ENCODE measurements at regions not wholly inside any gene's neighbourhood (a gene's known extent, or its start where the extent isn't known, plus 50 kb on each side); places are given as distances from the start of the nearest gene placed in this dataset.

DNA sequence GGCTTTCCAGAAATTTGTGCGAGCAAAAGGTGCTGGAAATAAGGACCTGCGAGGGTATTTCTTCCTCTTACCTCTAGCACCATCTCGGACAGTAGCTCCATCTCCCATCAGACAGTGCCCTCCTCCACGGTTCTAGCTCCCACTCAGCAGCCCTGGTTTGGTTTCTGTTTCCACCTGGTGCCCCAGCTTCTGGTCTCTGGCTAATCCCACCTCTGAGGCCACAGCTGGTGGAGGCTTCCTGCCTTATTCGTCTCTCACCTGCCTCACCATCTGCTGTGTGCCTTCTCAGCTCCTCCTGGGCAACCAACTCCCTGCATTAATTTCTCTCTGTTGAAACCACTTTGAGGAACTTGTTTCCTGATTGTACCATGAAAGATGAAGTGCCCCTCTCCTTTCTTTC, 162.4 kb upstream of the CDYL start:
- Histone ChIP-seq H3K9ac (replicated peaks; ENCODE audit: extremely low read depth, insufficient read depth, low read length) (no peak overlapping the region), H2AFZ (ENCODE audit: low read depth, low read length) (no peak overlapping the region), H3K27ac (ENCODE audit: insufficient read depth, low read depth, low read length) (no peak overlapping the region), H3K4me2 (ENCODE audit: insufficient read depth, low read length) (no peak overlapping the region), H3K4me1 (ENCODE audit: control insufficient read depth, extremely low read depth, insufficient read depth, low read length) (peaks cover 12% of the 10 kb centered on the region), H3K9me1 (replicated peaks; ENCODE audit: control insufficient read depth, extremely low read depth, insufficient read depth, low read length) (no peaks in the 10 kb centered on the region), H3K36me3 (ENCODE audit: control insufficient read depth in 2 of 2, extremely low read depth in 1 of 2, insufficient read depth in 2 of 2, low read length in 2 of 2) (no peaks in the 10 kb centered on the region), H4K20me1 (replicated peaks; ENCODE audit: control insufficient read depth, extremely low read depth, insufficient read depth, low read length) (no peaks in the 10 kb centered on the region), H3K4me3 (replicated peaks in 1 of 3; ENCODE audit: insufficient read depth in 1 of 3, low read depth in 1 of 3, low read length in 3 of 3) (no peak overlapping the region), H3K9me3 (replicated peaks; ENCODE audit: control insufficient read depth, insufficient read depth, low read length) (no peaks in the 10 kb centered on the region), H3K27me3 (ENCODE audit: control insufficient read depth in 2 of 2, insufficient read depth in 2 of 2, low read length in 2 of 2) (peaks cover 0 to 2% of the 10 kb centered on the region in 2 experiments), H3K79me2 (ENCODE audit: control insufficient read depth, insufficient read depth, low read length) (no peaks in the 10 kb centered on the region)
- dilution Hi-C loops (cut with MboI; ENCODE audit: extremely low pct_ligation_motif_present, low sequenced_read_pairs) (no loop called here), intact Hi-C loops (cut with micrococcal nuclease) (no loop called here)
- BruUV-seq (replicated peaks) = no TSS peak
- DNase-seq (ENCODE audit: low read depth, low spot score) (no peak), FAIRE-seq (no peak)
- CTCF ChIA-PET = interaction anchor here (0.8 to 1.4 kb wide), 2 partner anchors 10 to 27 kb away, joined by 3 read pairs; no protein-coding TSS in a partner anchor
- POLR2A ChIA-PET = no interaction called here
- TF ChIP-seq, protein P1, sequence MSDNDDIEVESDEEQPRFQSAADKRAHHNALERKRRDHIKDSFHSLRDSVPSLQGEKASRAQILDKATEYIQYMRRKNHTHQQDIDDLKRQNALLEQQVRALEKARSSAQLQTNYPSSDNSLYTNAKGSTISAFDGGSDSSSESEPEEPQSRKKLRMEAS (IDR thresholded peaks at IDR 0.05; ENCODE audit: insufficient read depth, insufficient read length) = no peak
- TF ChIP-seq MYC (IDR thresholded peaks at IDR 0.05; ENCODE audit: low read depth, low read length) (no peak), POLR2AphosphoS5 (IDR thresholded peaks at IDR 0.05; ENCODE audit: insufficient read depth, low read depth, low read length) (no peak), JUN (IDR thresholded peaks at IDR 0.05; ENCODE audit: borderline replicate concordance, insufficient read depth, insufficient read length, low read depth) (no peak), POLR2A (IDR thresholded peaks at IDR 0.05; ENCODE audit: low read depth, low read length) (no peak), GATA2 (IDR thresholded peaks at IDR 0.05; ENCODE audit: insufficient read depth, insufficient read length, low read depth, low read length) (no peak), FOS (IDR thresholded peaks at IDR 0.05; ENCODE audit: borderline replicate concordance, insufficient read depth, low read length) (no peak), EZH2 (IDR thresholded peaks at IDR 0.05; ENCODE audit: borderline replicate concordance, low read depth, low read length, severe bottlenecking) (no peak)
- TF ChIP-seq, protein P2, sequence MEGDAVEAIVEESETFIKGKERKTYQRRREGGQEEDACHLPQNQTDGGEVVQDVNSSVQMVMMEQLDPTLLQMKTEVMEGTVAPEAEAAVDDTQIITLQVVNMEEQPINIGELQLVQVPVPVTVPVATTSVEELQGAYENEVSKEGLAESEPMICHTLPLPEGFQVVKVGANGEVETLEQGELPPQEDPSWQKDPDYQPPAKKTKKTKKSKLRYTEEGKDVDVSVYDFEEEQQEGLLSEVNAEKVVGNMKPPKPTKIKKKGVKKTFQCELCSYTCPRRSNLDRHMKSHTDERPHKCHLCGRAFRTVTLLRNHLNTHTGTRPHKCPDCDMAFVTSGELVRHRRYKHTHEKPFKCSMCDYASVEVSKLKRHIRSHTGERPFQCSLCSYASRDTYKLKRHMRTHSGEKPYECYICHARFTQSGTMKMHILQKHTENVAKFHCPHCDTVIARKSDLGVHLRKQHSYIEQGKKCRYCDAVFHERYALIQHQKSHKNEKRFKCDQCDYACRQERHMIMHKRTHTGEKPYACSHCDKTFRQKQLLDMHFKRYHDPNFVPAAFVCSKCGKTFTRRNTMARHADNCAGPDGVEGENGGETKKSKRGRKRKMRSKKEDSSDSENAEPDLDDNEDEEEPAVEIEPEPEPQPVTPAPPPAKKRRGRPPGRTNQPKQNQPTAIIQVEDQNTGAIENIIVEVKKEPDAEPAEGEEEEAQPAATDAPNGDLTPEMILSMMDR (IDR thresholded peaks at IDR 0.05; ENCODE audit: extremely low read depth in 1 of 2, insufficient read depth in 1 of 2, low read depth in 1 of 2, low read length in 2 of 2) = no peak
